ENCODE measurements at regions not wholly inside any gene's neighbourhood (a gene's known extent, or its start where the extent isn't known, plus 50 kb on each side); places are given as distances from the start of the nearest gene placed in this dataset.

DNA sequence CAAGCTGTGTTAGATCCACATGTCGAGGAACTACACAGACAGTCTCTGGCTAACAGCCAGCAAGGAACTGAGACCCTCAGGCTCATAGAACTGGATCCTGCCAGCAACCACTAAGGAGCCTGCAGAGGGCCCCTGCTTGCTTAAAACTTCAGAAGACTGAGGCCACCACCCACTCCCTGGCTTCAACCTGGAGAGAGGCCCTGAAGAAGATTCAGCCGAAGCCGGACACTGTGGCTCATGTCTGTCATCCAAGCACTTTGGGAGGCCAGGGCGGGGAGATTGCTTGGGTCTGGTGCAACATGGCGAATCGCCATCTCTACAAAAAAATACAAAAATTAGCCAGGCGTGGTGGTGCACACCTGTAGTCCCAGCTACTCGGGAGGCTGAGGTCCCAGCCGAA, 92.6 kb upstream of the TMPRSS2 start:
- Histone ChIP-seq H3K4me2 (no peak overlapping the region), H3K4me3 (ENCODE audit: low read depth in 2 of 2, low read length in 1 of 2) (no peak overlapping the region), H3K27ac (ENCODE audit: low read depth in 2 of 2, low read length in 1 of 2) (no peak overlapping the region), H4K20me1 (ENCODE audit: insufficient read depth) (no peaks in the 10 kb centered on the region), H3F3A (replicated peaks; ENCODE audit: insufficient read depth) (no peaks in the 10 kb centered on the region), H3K9me3 (no peaks in the 10 kb centered on the region), H3K36me3 (replicated peaks in 1 of 2; ENCODE audit: control insufficient read depth in 1 of 2, insufficient read depth in 2 of 2, low read length in 1 of 2) (no peaks in the 10 kb centered on the region), H3K9me2 (no peaks in the 10 kb centered on the region), H3K9ac (no peak overlapping the region), H3K4me1 (ENCODE audit: control insufficient read depth in 1 of 2, insufficient read depth in 2 of 2, low read depth in 1 of 2, low read length in 1 of 2) (no peaks in the 10 kb centered on the region), H3K27me3 (ENCODE audit: insufficient read depth) (no peaks in the 10 kb centered on the region), H3K79me2 (ENCODE audit: insufficient read depth) (no peaks in the 10 kb centered on the region), H2AFZ (ENCODE audit: low read depth) (no peak overlapping the region)
- ChIA-PET POLR2A (no interaction called here), CTCF (no interaction called here)
- TF ChIP-seq NFIC (IDR thresholded peaks at IDR 0.05; ENCODE audit: borderline replicate concordance) (no peak), CHD2 (IDR thresholded peaks at IDR 0.05; ENCODE audit: low read length, partially characterized antibody) (no peak), SMC3 (IDR thresholded peaks at IDR 0.05; ENCODE audit: low read depth, low read length) (no peak), RXRA (IDR thresholded peaks at IDR 0.05; ENCODE audit: borderline replicate concordance, low read depth) (no peak), RFX5 (IDR thresholded peaks at IDR 0.05; ENCODE audit: low read length) (no peak), ELF1 (IDR thresholded peaks at IDR 0.05) (no peak), GATA2 (CRISPR knock-in tag; IDR thresholded peaks at IDR 0.05) (no peak), NRF1 (IDR thresholded peaks at IDR 0.05; ENCODE audit: low read depth, low read length) (no peak), TEAD4 (IDR thresholded peaks at IDR 0.05; ENCODE audit: borderline replicate concordance, insufficient read depth) (no peak), JUND (IDR thresholded peaks at IDR 0.05) (no peak), RAD21 (IDR thresholded peaks at IDR 0.05; ENCODE audit: low read length) (no peak)
- TF ChIP-seq, protein P1, sequence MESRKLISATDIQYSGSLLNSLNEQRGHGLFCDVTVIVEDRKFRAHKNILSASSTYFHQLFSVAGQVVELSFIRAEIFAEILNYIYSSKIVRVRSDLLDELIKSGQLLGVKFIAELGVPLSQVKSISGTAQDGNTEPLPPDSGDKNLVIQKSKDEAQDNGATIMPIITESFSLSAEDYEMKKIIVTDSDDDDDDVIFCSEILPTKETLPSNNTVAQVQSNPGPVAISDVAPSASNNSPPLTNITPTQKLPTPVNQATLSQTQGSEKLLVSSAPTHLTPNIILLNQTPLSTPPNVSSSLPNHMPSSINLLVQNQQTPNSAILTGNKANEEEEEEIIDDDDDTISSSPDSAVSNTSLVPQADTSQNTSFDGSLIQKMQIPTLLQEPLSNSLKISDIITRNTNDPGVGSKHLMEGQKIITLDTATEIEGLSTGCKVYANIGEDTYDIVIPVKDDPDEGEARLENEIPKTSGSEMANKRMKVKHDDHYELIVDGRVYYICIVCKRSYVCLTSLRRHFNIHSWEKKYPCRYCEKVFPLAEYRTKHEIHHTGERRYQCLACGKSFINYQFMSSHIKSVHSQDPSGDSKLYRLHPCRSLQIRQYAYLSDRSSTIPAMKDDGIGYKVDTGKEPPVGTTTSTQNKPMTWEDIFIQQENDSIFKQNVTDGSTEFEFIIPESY (IDR thresholded peaks at IDR 0.05; ENCODE audit: borderline replicate concordance, low read depth): no peak
- TF ChIP-seq, protein P2, sequence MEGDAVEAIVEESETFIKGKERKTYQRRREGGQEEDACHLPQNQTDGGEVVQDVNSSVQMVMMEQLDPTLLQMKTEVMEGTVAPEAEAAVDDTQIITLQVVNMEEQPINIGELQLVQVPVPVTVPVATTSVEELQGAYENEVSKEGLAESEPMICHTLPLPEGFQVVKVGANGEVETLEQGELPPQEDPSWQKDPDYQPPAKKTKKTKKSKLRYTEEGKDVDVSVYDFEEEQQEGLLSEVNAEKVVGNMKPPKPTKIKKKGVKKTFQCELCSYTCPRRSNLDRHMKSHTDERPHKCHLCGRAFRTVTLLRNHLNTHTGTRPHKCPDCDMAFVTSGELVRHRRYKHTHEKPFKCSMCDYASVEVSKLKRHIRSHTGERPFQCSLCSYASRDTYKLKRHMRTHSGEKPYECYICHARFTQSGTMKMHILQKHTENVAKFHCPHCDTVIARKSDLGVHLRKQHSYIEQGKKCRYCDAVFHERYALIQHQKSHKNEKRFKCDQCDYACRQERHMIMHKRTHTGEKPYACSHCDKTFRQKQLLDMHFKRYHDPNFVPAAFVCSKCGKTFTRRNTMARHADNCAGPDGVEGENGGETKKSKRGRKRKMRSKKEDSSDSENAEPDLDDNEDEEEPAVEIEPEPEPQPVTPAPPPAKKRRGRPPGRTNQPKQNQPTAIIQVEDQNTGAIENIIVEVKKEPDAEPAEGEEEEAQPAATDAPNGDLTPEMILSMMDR (IDR thresholded peaks at IDR 0.05): no peak
- WGBS (ENCODE audit: low lambda C conversion rate): 94% methylated on average over 7 of the region's 9 CpGs
- no peak for DNase-seq

DNA sequence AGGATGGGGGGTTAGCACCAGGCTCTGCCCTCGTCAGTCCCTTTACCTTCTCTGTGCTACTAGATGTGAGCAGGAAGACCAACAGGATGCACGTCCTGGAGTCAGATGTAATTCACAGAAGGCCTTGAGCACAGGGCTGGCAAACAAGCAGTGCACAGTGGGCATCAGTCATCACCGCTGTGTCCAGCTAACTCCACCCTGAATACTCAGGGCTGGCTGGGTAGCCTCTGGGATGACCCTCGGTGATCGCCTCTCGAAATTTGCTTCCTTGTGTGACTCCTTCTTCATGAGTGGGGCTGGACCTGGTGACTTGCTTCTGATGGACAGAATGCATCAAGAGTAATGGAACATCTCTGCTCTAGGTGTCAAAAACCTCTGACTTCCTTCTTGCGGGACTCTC, 92.2 kb upstream of the TMPRSS2 start:
- H3K27ac ChIP-seq (ENCODE audit: low read depth in 2 of 2, low read length in 1 of 2): no peak overlapping the region
- TF ChIP-seq, protein P1 (IDR thresholded peaks at IDR 0.05; ENCODE audit: borderline replicate concordance, low read depth): no peak
- TF ChIP-seq, protein P3, sequence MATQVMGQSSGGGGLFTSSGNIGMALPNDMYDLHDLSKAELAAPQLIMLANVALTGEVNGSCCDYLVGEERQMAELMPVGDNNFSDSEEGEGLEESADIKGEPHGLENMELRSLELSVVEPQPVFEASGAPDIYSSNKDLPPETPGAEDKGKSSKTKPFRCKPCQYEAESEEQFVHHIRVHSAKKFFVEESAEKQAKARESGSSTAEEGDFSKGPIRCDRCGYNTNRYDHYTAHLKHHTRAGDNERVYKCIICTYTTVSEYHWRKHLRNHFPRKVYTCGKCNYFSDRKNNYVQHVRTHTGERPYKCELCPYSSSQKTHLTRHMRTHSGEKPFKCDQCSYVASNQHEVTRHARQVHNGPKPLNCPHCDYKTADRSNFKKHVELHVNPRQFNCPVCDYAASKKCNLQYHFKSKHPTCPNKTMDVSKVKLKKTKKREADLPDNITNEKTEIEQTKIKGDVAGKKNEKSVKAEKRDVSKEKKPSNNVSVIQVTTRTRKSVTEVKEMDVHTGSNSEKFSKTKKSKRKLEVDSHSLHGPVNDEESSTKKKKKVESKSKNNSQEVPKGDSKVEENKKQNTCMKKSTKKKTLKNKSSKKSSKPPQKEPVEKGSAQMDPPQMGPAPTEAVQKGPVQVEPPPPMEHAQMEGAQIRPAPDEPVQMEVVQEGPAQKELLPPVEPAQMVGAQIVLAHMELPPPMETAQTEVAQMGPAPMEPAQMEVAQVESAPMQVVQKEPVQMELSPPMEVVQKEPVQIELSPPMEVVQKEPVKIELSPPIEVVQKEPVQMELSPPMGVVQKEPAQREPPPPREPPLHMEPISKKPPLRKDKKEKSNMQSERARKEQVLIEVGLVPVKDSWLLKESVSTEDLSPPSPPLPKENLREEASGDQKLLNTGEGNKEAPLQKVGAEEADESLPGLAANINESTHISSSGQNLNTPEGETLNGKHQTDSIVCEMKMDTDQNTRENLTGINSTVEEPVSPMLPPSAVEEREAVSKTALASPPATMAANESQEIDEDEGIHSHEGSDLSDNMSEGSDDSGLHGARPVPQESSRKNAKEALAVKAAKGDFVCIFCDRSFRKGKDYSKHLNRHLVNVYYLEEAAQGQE (IDR thresholded peaks at IDR 0.05; ENCODE audit: low read depth, low read length): no peak
- no peak for TF ChIP-seq TEAD4 (IDR thresholded peaks at IDR 0.05; ENCODE audit: borderline replicate concordance, insufficient read depth)
- TF ChIP-seq, protein P4, sequence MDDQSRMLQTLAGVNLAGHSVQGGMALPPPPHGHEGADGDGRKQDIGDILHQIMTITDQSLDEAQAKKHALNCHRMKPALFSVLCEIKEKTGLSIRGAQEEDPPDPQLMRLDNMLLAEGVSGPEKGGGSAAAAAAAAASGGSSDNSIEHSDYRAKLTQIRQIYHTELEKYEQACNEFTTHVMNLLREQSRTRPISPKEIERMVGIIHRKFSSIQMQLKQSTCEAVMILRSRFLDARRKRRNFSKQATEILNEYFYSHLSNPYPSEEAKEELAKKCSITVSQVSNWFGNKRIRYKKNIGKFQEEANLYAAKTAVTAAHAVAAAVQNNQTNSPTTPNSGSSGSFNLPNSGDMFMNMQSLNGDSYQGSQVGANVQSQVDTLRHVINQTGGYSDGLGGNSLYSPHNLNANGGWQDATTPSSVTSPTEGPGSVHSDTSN (IDR thresholded peaks at IDR 0.05): no peak
- no peaks in the 10 kb centered on the region for H3K9me3 ChIP-seq
- no peak overlapping the region for H3K4me3 ChIP-seq (ENCODE audit: low read depth in 2 of 2, low read length in 1 of 2)
- no peak overlapping the region for H3K4me2 ChIP-seq
- CTCF ChIA-PET: no interaction called here
- peaks cover 1% of the 10 kb centered on the region; the same call in 1 of the 2 replicates for H3K27me3 ChIP-seq (ENCODE audit: insufficient read depth)
- H3K4me1 ChIP-seq (ENCODE audit: control insufficient read depth in 1 of 2, insufficient read depth in 2 of 2, low read depth in 1 of 2, low read length in 1 of 2): no peaks in the 10 kb centered on the region
- DNase-seq: no peak
- H3K9ac ChIP-seq: no peak overlapping the region
- no peaks in the 10 kb centered on the region for H3F3A ChIP-seq (replicated peaks; ENCODE audit: insufficient read depth)
- no peak overlapping the region for H2AFZ ChIP-seq (ENCODE audit: low read depth)
- H3K9me2 ChIP-seq: no peaks in the 10 kb centered on the region
- no peaks in the 10 kb centered on the region for H3K36me3 ChIP-seq (replicated peaks in 1 of 2; ENCODE audit: control insufficient read depth in 1 of 2, insufficient read depth in 2 of 2, low read length in 1 of 2)
- POLR2A ChIA-PET: no interaction called here
- no peaks in the 10 kb centered on the region for H3K79me2 ChIP-seq (ENCODE audit: insufficient read depth)
- H4K20me1 ChIP-seq (ENCODE audit: insufficient read depth): no peaks in the 10 kb centered on the region
- WGBS (ENCODE audit: low lambda C conversion rate): 72% methylated on average over 4 of the region's 7 CpGs

Measured in SK-N-SH (cell line).